Muscle of leg (tissue), 3 donors: ENCODE measurements at regions not wholly inside any gene's neighbourhood (a gene's known extent, or its start where the extent isn't known, plus 50 kb on each side); places are given as distances from the start of the nearest gene placed in this dataset.

Experiments
- DNase-seq: peaks from one replicate; pipeline ENCODE4 v3.0.0; 2013
- H3K27ac ChIP-seq: one replicate; pipeline ENCODE4 v1.5.1; 2013; ENCODE audit warnings: mild to moderate bottlenecking, low read length, control low read depth
- H3K27me3 ChIP-seq: one replicate; pipeline ENCODE4 v1.6.1; 2013; ENCODE audit warnings: low read length; ENCODE audit not compliant: control insufficient read depth, insufficient read depth
- H3K36me3 ChIP-seq: one replicate; pipeline ENCODE4 v1.6.1; 2013; ENCODE audit warnings: low read length; ENCODE audit not compliant: control insufficient read depth, insufficient read depth
- H3K4me1 ChIP-seq: one replicate; pipeline ENCODE4 v1.6.1; 2013; ENCODE audit warnings: low read length; ENCODE audit not compliant: control insufficient read depth, insufficient read depth
- H3K4me3 ChIP-seq: one replicate; pipeline ENCODE4 v1.5.1; 2013; ENCODE audit warnings: low read length, control low read depth
- H3K9me3 ChIP-seq: replicated peaks from 2 replicates; pipeline ENCODE4 v1.6.1; 2013; ENCODE audit warnings: low read depth, low read length; ENCODE audit not compliant: control insufficient read depth
- WGBS: methylation state at CpG from one replicate; pipeline ENCODE4 v1.1.5; 2013; ENCODE audit warnings: missing lambda C conversion rate; ENCODE audit not compliant: insufficient coverage; 5-methylcytosine and 5-hydroxymethylcytosine counted together

GRCh38 chr13:109627649-109628048, 158.7 kb downstream of the IRS2 start:
- no peaks in the 10 kb centered on the region for H3K27me3 ChIP-seq
- H3K4me3 ChIP-seq: no peak overlapping the region
- H3K36me3 ChIP-seq: no peaks in the 10 kb centered on the region
- DNase-seq: no peak
- no peak overlapping the region for H3K27ac ChIP-seq
- 83% methylated on average over 1 of the region's 2 CpGs for WGBS
- H3K9me3 ChIP-seq: no peaks in the 10 kb centered on the region
- no peaks in the 10 kb centered on the region for H3K4me1 ChIP-seq

- H3K27ac ChIP-seq: no peak overlapping the region
- no peaks in the 10 kb centered on the region for H3K27me3 ChIP-seq
- H3K4me1 ChIP-seq: no peaks in the 10 kb centered on the region
- H3K36me3 ChIP-seq: no peaks in the 10 kb centered on the region
- no peak overlapping the region for H3K4me3 ChIP-seq
- DNase-seq: no peak
- WGBS: 71% methylated on average over 7 of the region's 8 CpGs
- H3K9me3 ChIP-seq: no peaks in the 10 kb centered on the region
These were observed 159.8 kb downstream of the IRS2 start for GRCh38 chr13:109626386-109627171.

- no peak for DNase-seq
- no peak overlapping the region for H3K4me3 ChIP-seq
- no peak overlapping the region for H3K27ac ChIP-seq
- H3K9me3 ChIP-seq: no peaks in the 10 kb centered on the region
- no peaks in the 10 kb centered on the region for H3K36me3 ChIP-seq
- no peaks in the 10 kb centered on the region for H3K4me1 ChIP-seq
- no peaks in the 10 kb centered on the region for H3K27me3 ChIP-seq
- 57% methylated on average over 1 of the region's 1 CpG for WGBS
These were observed 161.2 kb downstream of the IRS2 start for GRCh38 chr13:109625156-109625555.

- Histone ChIP-seq H3K4me1 (no peaks in the 10 kb centered on the region), H3K27ac (no peak overlapping the region), H3K27me3 (no peaks in the 10 kb centered on the region), H3K36me3 (no peaks in the 10 kb centered on the region), H3K4me3 (no peak overlapping the region), H3K9me3 (no peaks in the 10 kb centered on the region)
- 70% methylated on average over 2 of the region's 4 CpGs for WGBS
- no peak for DNase-seq
These were observed 164.4 kb downstream of the IRS2 start for GRCh38 chr13:109622006-109622405.

- no CpG with 5 or more reads among the region's 8 CpGs for WGBS
- no peak overlapping the region for H3K27ac ChIP-seq
- H3K36me3 ChIP-seq: no peaks in the 10 kb centered on the region
- no peak overlapping the region for H3K4me3 ChIP-seq
- DNase-seq: no peak
- no peaks in the 10 kb centered on the region for H3K27me3 ChIP-seq
- no peaks in the 10 kb centered on the region for H3K4me1 ChIP-seq
- no peaks in the 10 kb centered on the region for H3K9me3 ChIP-seq
These were observed 170.5 kb downstream of the IRS2 start for GRCh38 chr13:109615721-109616420.

- Histone ChIP-seq H3K4me3 (no peak overlapping the region), H3K9me3 (no peaks in the 10 kb centered on the region), H3K36me3 (no peaks in the 10 kb centered on the region), H3K27me3 (no peaks in the 10 kb centered on the region), H3K27ac (no peak overlapping the region), H3K4me1 (no peaks in the 10 kb centered on the region)
- WGBS: 44% methylated on average over 1 of the region's 3 CpGs
- no peak for DNase-seq
These were observed 174.3 kb downstream of the IRS2 start for GRCh38 chr13:109611912-109612691.

- H3K9me3 ChIP-seq: no peaks in the 10 kb centered on the region
- no peak overlapping the region for H3K27ac ChIP-seq
- H3K36me3 ChIP-seq: no peaks in the 10 kb centered on the region
- no peak overlapping the region for H3K4me3 ChIP-seq
- H3K4me1 ChIP-seq: no peaks in the 10 kb centered on the region
- DNase-seq: no peak
- WGBS: 70% methylated on average over 3 of the region's 4 CpGs
- H3K27me3 ChIP-seq: no peaks in the 10 kb centered on the region
These were observed 175.9 kb downstream of the IRS2 start for GRCh38 chr13:109610517-109610916.

GRCh38 chr13:109608503-109608902, 177.9 kb downstream of the IRS2 start:
- H3K4me3 ChIP-seq: no peak overlapping the region
- no peaks in the 10 kb centered on the region for H3K36me3 ChIP-seq
- H3K4me1 ChIP-seq: no peaks in the 10 kb centered on the region
- no CpG with 5 or more reads among the region's 3 CpGs for WGBS
- no peak for DNase-seq
- no peaks in the 10 kb centered on the region for H3K9me3 ChIP-seq
- H3K27me3 ChIP-seq: no peaks in the 10 kb centered on the region
- no peak overlapping the region for H3K27ac ChIP-seq

GRCh38 chr13:109608059-109608458, 178.3 kb downstream of the IRS2 start:
- no peak for DNase-seq
- no peaks in the 10 kb centered on the region for H3K36me3 ChIP-seq
- H3K4me1 ChIP-seq: no peaks in the 10 kb centered on the region
- no peaks in the 10 kb centered on the region for H3K27me3 ChIP-seq
- 100% methylated on average over 2 of the region's 3 CpGs for WGBS
- no peak overlapping the region for H3K4me3 ChIP-seq
- no peaks in the 10 kb centered on the region for H3K9me3 ChIP-seq
- no peak overlapping the region for H3K27ac ChIP-seq

GRCh38 chr13:109606520-109606919, 179.9 kb downstream of the IRS2 start:
- Histone ChIP-seq H3K9me3 (no peaks in the 10 kb centered on the region), H3K4me3 (no peak overlapping the region), H3K4me1 (no peaks in the 10 kb centered on the region), H3K36me3 (no peaks in the 10 kb centered on the region), H3K27ac (no peak overlapping the region), H3K27me3 (no peaks in the 10 kb centered on the region)
- DNase-seq: no peak
- 27% methylated on average over 1 of the region's 2 CpGs for WGBS
